ENCODE measurements at regions not wholly inside any gene's neighbourhood (a gene's known extent, or its start where the extent isn't known, plus 50 kb on each side); places are given as distances from the start of the nearest gene placed in this dataset.
"Not testable (repeated sequence)": the region's sequence is repeated elsewhere in the genome, so short reads cannot be mapped to it uniquely, and the experiment has no call there.

DNA sequence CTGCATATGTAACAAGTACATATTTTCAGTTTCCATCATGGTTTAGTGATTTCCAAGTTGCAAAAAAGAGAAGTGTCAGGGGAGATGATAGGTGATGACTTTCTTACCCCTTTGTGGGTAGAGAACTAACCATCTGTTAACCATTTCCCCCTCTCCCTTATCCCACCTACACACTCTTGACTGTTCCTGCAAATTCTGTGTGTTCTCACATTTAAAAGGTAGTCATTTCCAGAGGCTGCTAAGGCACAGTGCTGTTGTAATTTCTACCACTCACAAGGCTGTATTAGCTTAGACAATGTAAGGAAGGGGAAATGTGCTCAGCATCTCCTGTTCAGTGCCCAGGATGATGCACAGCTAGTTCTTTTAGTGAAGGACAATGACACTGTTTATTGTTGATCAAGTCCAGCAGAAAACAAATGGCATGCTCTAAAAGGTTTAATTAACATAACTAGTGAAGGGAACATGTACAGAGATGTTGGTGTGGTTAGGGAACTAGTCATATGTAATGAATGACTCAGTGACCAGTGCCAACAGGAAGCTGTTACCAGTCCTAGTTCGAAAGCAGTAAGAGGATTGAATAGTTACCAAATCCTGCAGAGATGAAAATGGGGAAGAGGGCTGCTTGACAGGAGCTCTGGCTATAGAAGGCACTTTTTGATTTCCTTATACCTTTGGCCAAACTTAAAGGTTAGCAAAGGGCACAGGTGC lies 165.1 kb downstream of the PLK2 start:
- Histone ChIP-seq H2AFZ (ENCODE audit: low read length) (no peak overlapping the region), H3K36me3 (replicated peaks; ENCODE audit: insufficient read depth, low read length) (no peaks in the 10 kb centered on the region), H4K20me1 (ENCODE audit: insufficient read depth, low read length) (no peaks in the 10 kb centered on the region), H3K27me3 (replicated peaks; ENCODE audit: insufficient read depth, low read length) (no peaks in the 10 kb centered on the region), H3K9me2 (replicated peaks; ENCODE audit: insufficient read depth, low read length) (no peaks in the 10 kb centered on the region), H3F3A (ENCODE audit: insufficient read depth, low read length) (no peaks in the 10 kb centered on the region), H3K9ac (ENCODE audit: low read length) (no peak overlapping the region), H3K4me2 (ENCODE audit: low read depth, low read length) (no peak overlapping the region), H3K79me2 (ENCODE audit: low read length) (no peaks in the 10 kb centered on the region), H3K4me3 (ENCODE audit: low read length) (no peak overlapping the region), H3K9me3 (replicated peaks; ENCODE audit: insufficient read depth, low read length) (no peaks in the 10 kb centered on the region), H3K27ac (ENCODE audit: low read length) (no peak overlapping the region), H3K4me1 (ENCODE audit: low read length) (no peaks in the 10 kb centered on the region)
- TF ChIP-seq EZH2 (optimal IDR thresholded peaks at IDR 0.05; ENCODE audit: low read depth, low read length) (no peak), EZH2phosphoT487 (IDR thresholded peaks at IDR 0.05; ENCODE audit: low read length) (no peak)
- TF ChIP-seq, protein P1, sequence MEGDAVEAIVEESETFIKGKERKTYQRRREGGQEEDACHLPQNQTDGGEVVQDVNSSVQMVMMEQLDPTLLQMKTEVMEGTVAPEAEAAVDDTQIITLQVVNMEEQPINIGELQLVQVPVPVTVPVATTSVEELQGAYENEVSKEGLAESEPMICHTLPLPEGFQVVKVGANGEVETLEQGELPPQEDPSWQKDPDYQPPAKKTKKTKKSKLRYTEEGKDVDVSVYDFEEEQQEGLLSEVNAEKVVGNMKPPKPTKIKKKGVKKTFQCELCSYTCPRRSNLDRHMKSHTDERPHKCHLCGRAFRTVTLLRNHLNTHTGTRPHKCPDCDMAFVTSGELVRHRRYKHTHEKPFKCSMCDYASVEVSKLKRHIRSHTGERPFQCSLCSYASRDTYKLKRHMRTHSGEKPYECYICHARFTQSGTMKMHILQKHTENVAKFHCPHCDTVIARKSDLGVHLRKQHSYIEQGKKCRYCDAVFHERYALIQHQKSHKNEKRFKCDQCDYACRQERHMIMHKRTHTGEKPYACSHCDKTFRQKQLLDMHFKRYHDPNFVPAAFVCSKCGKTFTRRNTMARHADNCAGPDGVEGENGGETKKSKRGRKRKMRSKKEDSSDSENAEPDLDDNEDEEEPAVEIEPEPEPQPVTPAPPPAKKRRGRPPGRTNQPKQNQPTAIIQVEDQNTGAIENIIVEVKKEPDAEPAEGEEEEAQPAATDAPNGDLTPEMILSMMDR (IDR thresholded peaks at IDR 0.05; ENCODE audit: low read length), result no peak
- no peak for DNase-seq

DNA sequence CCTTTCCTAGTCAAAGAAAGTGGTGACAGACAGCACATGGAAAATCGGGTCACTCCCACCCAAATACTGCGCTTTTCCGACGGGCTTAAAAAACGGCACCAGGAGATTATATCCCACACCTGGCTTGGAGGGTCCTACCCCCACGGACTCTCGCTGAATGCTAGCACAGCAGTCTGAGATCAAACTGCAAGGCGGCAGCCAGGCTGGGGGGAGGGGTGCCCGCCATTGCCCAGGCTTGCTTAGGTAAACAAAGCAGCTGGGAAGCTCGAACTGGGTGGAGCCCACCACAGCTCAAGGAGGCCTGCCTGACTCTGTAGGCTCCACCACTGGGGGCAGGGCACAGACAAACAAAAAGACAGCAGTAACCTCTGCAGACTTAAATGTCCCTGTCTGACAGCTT lies 171.6 kb downstream of the PLK2 start:
- not testable (repeated sequence) for H3K9ac ChIP-seq (ENCODE audit: low read length); H3K9me2 ChIP-seq (replicated peaks; ENCODE audit: insufficient read depth, low read length); H3K9me3 ChIP-seq (replicated peaks; ENCODE audit: insufficient read depth, low read length); H3K36me3 ChIP-seq (replicated peaks; ENCODE audit: insufficient read depth, low read length); H4K20me1 ChIP-seq (ENCODE audit: insufficient read depth, low read length); H3K27ac ChIP-seq (ENCODE audit: low read length); H3K4me2 ChIP-seq (ENCODE audit: low read depth, low read length); H3F3A ChIP-seq (ENCODE audit: insufficient read depth, low read length); H3K27me3 ChIP-seq (replicated peaks; ENCODE audit: insufficient read depth, low read length); H3K79me2 ChIP-seq (ENCODE audit: low read length); DNase-seq; H3K4me3 ChIP-seq (ENCODE audit: low read length); H2AFZ ChIP-seq (ENCODE audit: low read length); H3K4me1 ChIP-seq (ENCODE audit: low read length)

DNA sequence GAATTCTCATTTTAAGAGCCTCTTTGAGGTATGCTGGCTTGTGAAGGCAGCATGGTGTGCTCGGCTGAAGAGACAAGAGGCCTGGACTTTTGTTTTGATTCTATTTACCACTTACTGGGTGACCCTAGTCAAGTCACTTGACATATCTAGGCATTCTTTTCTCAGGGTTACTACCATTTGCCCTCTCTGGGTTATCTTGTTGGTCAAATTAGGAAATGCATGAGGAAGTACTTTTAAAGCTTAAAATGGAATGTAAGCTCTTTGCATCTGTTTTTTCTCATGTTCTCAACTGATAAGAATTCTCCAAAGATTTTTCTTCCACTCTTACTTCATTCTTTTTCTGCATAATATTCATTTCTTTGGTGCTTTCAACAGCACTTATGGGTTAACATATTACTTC lies 173.1 kb downstream of the PLK2 start:
- no peaks in the 10 kb centered on the region for H3K36me3 ChIP-seq (replicated peaks; ENCODE audit: insufficient read depth, low read length)
- no peak for DNase-seq
- H3K9ac ChIP-seq (ENCODE audit: low read length), result no peak overlapping the region
- H3K4me1 ChIP-seq (ENCODE audit: low read length), result no peaks in the 10 kb centered on the region
- no peaks in the 10 kb centered on the region for H3K79me2 ChIP-seq (ENCODE audit: low read length)
- TF ChIP-seq, protein P1 (IDR thresholded peaks at IDR 0.05; ENCODE audit: low read length), result no peak
- no peak for TF ChIP-seq EZH2phosphoT487 (IDR thresholded peaks at IDR 0.05; ENCODE audit: low read length)
- no peak for TF ChIP-seq EZH2 (optimal IDR thresholded peaks at IDR 0.05; ENCODE audit: low read depth, low read length)
- no peaks in the 10 kb centered on the region for H3F3A ChIP-seq (ENCODE audit: insufficient read depth, low read length)
- H3K27ac ChIP-seq (ENCODE audit: low read length), result no peak overlapping the region
- no peaks in the 10 kb centered on the region for H3K9me3 ChIP-seq (replicated peaks; ENCODE audit: insufficient read depth, low read length)
- H2AFZ ChIP-seq (ENCODE audit: low read length), result no peak overlapping the region
- H3K9me2 ChIP-seq (replicated peaks; ENCODE audit: insufficient read depth, low read length), result no peaks in the 10 kb centered on the region
- no peak overlapping the region for H3K4me2 ChIP-seq (ENCODE audit: low read depth, low read length)
- no peaks in the 10 kb centered on the region for H4K20me1 ChIP-seq (ENCODE audit: insufficient read depth, low read length)
- no peaks in the 10 kb centered on the region for H3K27me3 ChIP-seq (replicated peaks; ENCODE audit: insufficient read depth, low read length)
- H3K4me3 ChIP-seq (ENCODE audit: low read length), result no peak overlapping the region

DNA sequence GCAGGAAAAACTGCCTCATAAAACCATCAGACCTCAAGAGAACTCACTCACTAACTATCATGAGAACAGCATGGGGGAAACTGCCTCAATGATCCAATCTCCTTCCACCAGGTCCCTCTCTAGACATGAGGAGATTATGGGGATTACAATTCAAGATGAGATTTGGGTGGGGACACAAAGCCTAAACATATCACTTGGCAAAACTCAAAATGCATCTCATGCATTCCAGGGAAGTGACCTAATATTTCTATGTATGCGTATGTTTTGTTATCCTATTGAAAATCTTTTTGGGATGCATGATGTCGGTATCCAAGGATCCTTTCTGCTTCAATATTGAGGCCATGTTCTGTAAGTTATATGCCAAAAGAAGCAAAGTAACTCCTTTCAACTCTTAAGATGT lies 174.0 kb downstream of the PLK2 start:
- Histone ChIP-seq H3F3A (ENCODE audit: insufficient read depth, low read length) (no peaks in the 10 kb centered on the region), H3K4me1 (ENCODE audit: low read length) (no peaks in the 10 kb centered on the region), H3K4me3 (ENCODE audit: low read length) (no peak overlapping the region), H3K9me3 (replicated peaks; ENCODE audit: insufficient read depth, low read length) (no peaks in the 10 kb centered on the region), H4K20me1 (ENCODE audit: insufficient read depth, low read length) (no peaks in the 10 kb centered on the region), H3K4me2 (ENCODE audit: low read depth, low read length) (no peak overlapping the region), H3K79me2 (ENCODE audit: low read length) (no peaks in the 10 kb centered on the region), H3K27ac (ENCODE audit: low read length) (no peak overlapping the region), H2AFZ (ENCODE audit: low read length) (no peak overlapping the region), H3K9ac (ENCODE audit: low read length) (no peak overlapping the region), H3K27me3 (replicated peaks; ENCODE audit: insufficient read depth, low read length) (no peaks in the 10 kb centered on the region), H3K9me2 (replicated peaks; ENCODE audit: insufficient read depth, low read length) (no peaks in the 10 kb centered on the region), H3K36me3 (replicated peaks; ENCODE audit: insufficient read depth, low read length) (no peaks in the 10 kb centered on the region)
- no peak for TF ChIP-seq EZH2 (optimal IDR thresholded peaks at IDR 0.05; ENCODE audit: low read depth, low read length)
- TF ChIP-seq EZH2phosphoT487 (IDR thresholded peaks at IDR 0.05; ENCODE audit: low read length), result no peak
- TF ChIP-seq, protein P1 (IDR thresholded peaks at IDR 0.05; ENCODE audit: low read length), result no peak
- DNase-seq, result no peak

Data from MM.1S (cell line).